ENCODE measurements at regions not wholly inside any gene's neighbourhood (a gene's known extent, or its start where the extent isn't known, plus 50 kb on each side); places are given as distances from the start of the nearest gene placed in this dataset.

GRCh38 chr18:32530947-32531651 lies 60.4 kb upstream of the GAREM1 start:
- DNase-seq (ENCODE audit: low read depth, low spot score), result no peak
- POLR2A ChIA-PET, result no interaction called here
- CTCF ChIA-PET, result interaction anchor here (1.1 kb wide), 1 partner anchor 259 kb away, joined by 5 read pairs; no protein-coding TSS in a partner anchor

GRCh38 chr18:32529722-32530420 lies 59.2 kb upstream of the GAREM1 start:
- TF ChIP-seq, protein P1, sequence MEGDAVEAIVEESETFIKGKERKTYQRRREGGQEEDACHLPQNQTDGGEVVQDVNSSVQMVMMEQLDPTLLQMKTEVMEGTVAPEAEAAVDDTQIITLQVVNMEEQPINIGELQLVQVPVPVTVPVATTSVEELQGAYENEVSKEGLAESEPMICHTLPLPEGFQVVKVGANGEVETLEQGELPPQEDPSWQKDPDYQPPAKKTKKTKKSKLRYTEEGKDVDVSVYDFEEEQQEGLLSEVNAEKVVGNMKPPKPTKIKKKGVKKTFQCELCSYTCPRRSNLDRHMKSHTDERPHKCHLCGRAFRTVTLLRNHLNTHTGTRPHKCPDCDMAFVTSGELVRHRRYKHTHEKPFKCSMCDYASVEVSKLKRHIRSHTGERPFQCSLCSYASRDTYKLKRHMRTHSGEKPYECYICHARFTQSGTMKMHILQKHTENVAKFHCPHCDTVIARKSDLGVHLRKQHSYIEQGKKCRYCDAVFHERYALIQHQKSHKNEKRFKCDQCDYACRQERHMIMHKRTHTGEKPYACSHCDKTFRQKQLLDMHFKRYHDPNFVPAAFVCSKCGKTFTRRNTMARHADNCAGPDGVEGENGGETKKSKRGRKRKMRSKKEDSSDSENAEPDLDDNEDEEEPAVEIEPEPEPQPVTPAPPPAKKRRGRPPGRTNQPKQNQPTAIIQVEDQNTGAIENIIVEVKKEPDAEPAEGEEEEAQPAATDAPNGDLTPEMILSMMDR (IDR thresholded peaks at IDR 0.05; ENCODE audit: insufficient read depth, low read length, missing control alignments), result no peak
- POLR2A ChIA-PET, result no interaction called here
- no peak overlapping the region for H3K4me3 ChIP-seq (ENCODE audit: low read depth, low read length)
- CTCF ChIA-PET, result no interaction called here
- DNase-seq (ENCODE audit: low read depth, low spot score), result no peak

More at GRCh38 chr18:32530947-32531651, 60.4 kb upstream of the GAREM1 start:
- TF ChIP-seq, protein P1 (IDR thresholded peaks at IDR 0.05; ENCODE audit: insufficient read depth, low read length, missing control alignments), result no peak
- H3K4me3 ChIP-seq (ENCODE audit: low read depth, low read length), result no peak overlapping the region

DNA sequence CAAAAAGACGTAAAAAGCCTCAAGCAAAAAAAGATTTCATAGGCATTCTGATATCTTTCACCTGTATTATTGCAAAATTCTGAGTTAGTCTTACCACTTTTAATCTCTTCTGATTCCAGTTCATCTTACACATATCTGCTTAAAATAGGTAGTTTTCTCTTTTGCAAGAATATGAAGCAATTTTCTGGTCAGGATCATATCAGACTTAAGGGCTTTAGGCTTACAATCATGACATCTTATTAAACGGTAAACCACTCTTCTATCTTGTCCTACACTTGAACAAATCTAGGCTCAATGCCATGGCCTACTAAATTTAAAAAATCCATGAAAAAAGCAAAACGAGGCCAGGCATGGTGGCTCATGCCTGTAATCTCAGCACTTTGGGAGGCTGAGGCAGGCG lies 50.1 kb upstream of the GAREM1 start:
- DNase-seq (ENCODE audit: low read depth, low spot score), result no peak
- H3K4me3 ChIP-seq (ENCODE audit: low read depth, low read length), result no peak overlapping the region

More for the DNA sequence above, 50.1 kb upstream of the GAREM1 start:
- ChIA-PET POLR2A (no interaction called here), CTCF (no interaction called here)
- TF ChIP-seq, protein P1 (IDR thresholded peaks at IDR 0.05; ENCODE audit: insufficient read depth, low read length, missing control alignments), result no peak

All from AG04449 (cell line).